Fibroblast of lung (primary cell): ENCODE measurements at regions not wholly inside any gene's neighbourhood (a gene's known extent, or its start where the extent isn't known, plus 50 kb on each side); places are given as distances from the start of the nearest gene placed in this dataset.
A peak's percentile ranks its signal among the peaks of the same experiment; 100 is the strongest.

Source experiments
- DNase-seq, 2 donors: peaks; one replicate each; pipeline versions ENCODE4 v3.0.0 to v3.0.0-alpha.2; 2010; ENCODE audit warnings: low read depth in 2 of 2
- H2AFZ ChIP-seq: 2 replicates; pipeline ENCODE4 v1.5.1; 2012; ENCODE audit warnings: low read length, control low read depth, inconsistent platforms
- H3K27ac ChIP-seq: 2 replicates; pipeline ENCODE4 v1.5.1; 2011; ENCODE audit warnings: low read length, control low read depth; ENCODE audit not compliant: insufficient read depth
- H3K27me3 ChIP-seq: 2 replicates; pipeline ENCODE4 v1.5.1; 2011; ENCODE audit warnings: mild to moderate bottlenecking, low read length; ENCODE audit not compliant: control insufficient read depth, insufficient read depth
- H3K36me3 ChIP-seq: 2 replicates; pipeline ENCODE4 v1.5.1; 2011; ENCODE audit warnings: low read length; ENCODE audit not compliant: control insufficient read depth, insufficient read depth
- H3K4me1 ChIP-seq: 2 replicates; pipeline ENCODE4 v1.5.1; 2011; ENCODE audit warnings: low read length; ENCODE audit not compliant: control insufficient read depth, insufficient read depth; ENCODE audit errors: extremely low read depth
- H3K4me2 ChIP-seq: 2 replicates; pipeline ENCODE4 v1.5.1; 2011; ENCODE audit warnings: low read length, control low read depth; ENCODE audit not compliant: insufficient read depth; ENCODE audit errors: extremely low read depth
- H3K4me3 ChIP-seq, 4 experiments: fragments of 200-600 bp in 1 of 4; sonication (generic) in 1 of 4; replicated peaks in 1 of 4; 2 replicates each; pipeline ENCODE4 v1.5.1; 2011 to 2016; ENCODE audit warnings: low read length in 4 of 4, low read depth in 3 of 4, mild to moderate bottlenecking in 3 of 4, control low read depth in 2 of 4, inconsistent platforms in 1 of 4, mixed read lengths in 1 of 4; ENCODE audit not compliant: insufficient read depth in 1 of 4; ENCODE audit errors: control extremely low read depth in 1 of 4
- H3K79me2 ChIP-seq: 2 replicates; pipeline ENCODE4 v1.5.1; 2012; ENCODE audit warnings: mild to moderate bottlenecking, low read length, inconsistent platforms; ENCODE audit not compliant: control insufficient read depth, insufficient read depth
- H3K9ac ChIP-seq: 2 replicates; pipeline ENCODE4 v1.5.1; 2011; ENCODE audit warnings: mild to moderate bottlenecking, low read length, control low read depth; ENCODE audit not compliant: insufficient read depth
- H3K9me3 ChIP-seq: 2 replicates; pipeline ENCODE4 v1.5.1; 2012; ENCODE audit warnings: low read depth, low read length; ENCODE audit not compliant: control insufficient read depth, insufficient read depth
- H4K20me1 ChIP-seq: 2 replicates; pipeline ENCODE4 v1.5.1; 2011; ENCODE audit warnings: low read length; ENCODE audit not compliant: control insufficient read depth, insufficient read depth; ENCODE audit errors: extremely low read depth
- CTCF ChIP-seq, 2 donors: IDR thresholded peaks in 1 of 2; conservative IDR thresholded peaks in 1 of 2; 1 replicate in 1 of 2; 2 replicates in 1 of 2; pipeline ENCODE4 v1.5.1; 2011 to 2012; ENCODE audit warnings: low read length in 2 of 2, control low read depth in 1 of 2, inconsistent platforms in 1 of 2, low read depth in 1 of 2, mild to moderate bottlenecking in 1 of 2
- EZH2 ChIP-seq: IDR thresholded peaks from 2 replicates; pipeline ENCODE4 v1.5.1; 2012; ENCODE audit warnings: low read length, control low read depth, mild to moderate bottlenecking; ENCODE audit errors: missing control alignments

GRCh38 chr12:126747530-126748149, 1519.3 kb upstream of the TMEM132C start:
- Histone ChIP-seq H3K4me3 (no peak overlapping the region), H3K9me3 (no peaks in the 10 kb centered on the region), H3K27ac (no peak overlapping the region), H4K20me1 (no peaks in the 10 kb centered on the region), H3K27me3 (no peaks in the 10 kb centered on the region), H3K79me2 (no peaks in the 10 kb centered on the region), H3K9ac (no peak overlapping the region), H3K4me1 (no peaks in the 10 kb centered on the region), H3K36me3 (no peaks in the 10 kb centered on the region), H2AFZ (no peak overlapping the region), H3K4me2 (no peak overlapping the region)
- no peak for TF ChIP-seq EZH2
- TF ChIP-seq CTCF (conservative IDR thresholded peaks at IDR 0.05 in 1 of 2, IDR thresholded peaks at IDR 0.05 in 1 of 2; ENCODE audit: low read depth in 1 of 2, low read length in 2 of 2) = peak; percentile 40 to 42
- DNase-seq = peak in 1 of 2 donors; percentile 10

DNA sequence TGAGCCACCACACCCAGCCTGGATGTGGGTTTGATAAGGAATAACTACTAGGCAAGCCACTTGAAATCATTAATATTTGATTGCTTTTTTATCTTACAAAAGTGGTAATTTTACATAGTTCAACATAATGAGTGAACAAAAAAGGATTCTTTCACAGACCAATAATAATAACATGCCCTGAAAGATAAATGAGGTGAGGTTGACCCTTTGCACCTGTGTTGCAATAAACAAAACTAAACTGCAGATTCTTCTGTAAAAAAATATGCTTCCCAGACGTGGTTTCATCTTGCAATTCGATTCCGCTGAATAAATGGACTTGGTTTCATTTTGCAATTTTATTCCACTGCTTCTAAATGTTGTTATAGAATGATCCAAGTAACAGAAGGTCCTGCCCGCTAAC, 1514.9 kb upstream of the TMEM132C start:
- Histone ChIP-seq H3K4me2 (no peak overlapping the region), H3K79me2 (no peaks in the 10 kb centered on the region), H2AFZ (no peak overlapping the region), H3K4me3 (no peak overlapping the region), H3K27ac (no peak overlapping the region), H3K27me3 (no peaks in the 10 kb centered on the region), H3K36me3 (no peaks in the 10 kb centered on the region), H3K9ac (no peak overlapping the region), H4K20me1 (no peaks in the 10 kb centered on the region), H3K9me3 (no peaks in the 10 kb centered on the region), H3K4me1 (no peaks in the 10 kb centered on the region)
- peak in 1 of 2 donors; percentile 70 for DNase-seq
- TF ChIP-seq CTCF (conservative IDR thresholded peaks at IDR 0.05 in 1 of 2, IDR thresholded peaks at IDR 0.05 in 1 of 2; ENCODE audit: low read depth in 1 of 2, low read length in 2 of 2) (no peak), EZH2 (no peak)

DNA sequence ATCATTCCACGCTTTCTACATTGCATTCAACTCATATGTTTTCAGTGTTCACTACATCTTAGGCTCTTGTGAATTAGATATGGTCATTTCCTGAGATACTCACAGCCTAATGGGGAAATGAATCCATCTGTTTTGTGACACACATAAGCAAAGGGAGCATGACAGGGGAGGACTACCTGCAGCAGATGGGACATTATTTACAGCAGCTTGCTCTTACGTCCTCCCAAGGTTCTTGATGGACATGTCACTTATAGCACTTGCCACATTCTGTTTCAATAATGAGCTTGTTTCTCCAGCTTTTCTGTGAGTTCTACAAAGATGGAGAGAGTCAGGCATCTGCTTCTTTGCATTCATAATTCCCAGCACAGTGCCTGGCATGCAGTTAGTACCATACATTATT, 1509.6 kb upstream of the TMEM132C start:
- no peaks in the 10 kb centered on the region for H3K27me3 ChIP-seq
- H3K9ac ChIP-seq = no peak overlapping the region
- no peak overlapping the region for H3K4me3 ChIP-seq
- no peak overlapping the region for H2AFZ ChIP-seq
- no peak overlapping the region for H3K4me2 ChIP-seq
- H3K27ac ChIP-seq = no peak overlapping the region
- H3K36me3 ChIP-seq = no peaks in the 10 kb centered on the region
- H3K4me1 ChIP-seq = no peaks in the 10 kb centered on the region
- no peaks in the 10 kb centered on the region for H4K20me1 ChIP-seq
- no peak for DNase-seq
- no peaks in the 10 kb centered on the region for H3K79me2 ChIP-seq
- TF ChIP-seq EZH2 (no peak), CTCF (conservative IDR thresholded peaks at IDR 0.05 in 1 of 2, IDR thresholded peaks at IDR 0.05 in 1 of 2; ENCODE audit: low read depth in 1 of 2, low read length in 2 of 2) (no peak)
- H3K9me3 ChIP-seq = no peaks in the 10 kb centered on the region
